WTC11 (cell line): ENCODE measurements at regions not wholly inside any gene's neighbourhood (a gene's known extent, or its start where the extent isn't known, plus 50 kb on each side); places are given as distances from the start of the nearest gene placed in this dataset.
A peak's percentile ranks its signal among the peaks of the same experiment; 100 is the strongest.

ENCODE experiments used
- ATAC-seq: fragments of 200-7000 bp; cut with Tn5 transposase; 2 replicates; pipeline ENCODE4 v1.10.0; 2021; ENCODE audit warnings: mild to moderate bottlenecking, moderate library complexity
- CTCF ChIA-PET: fragments of 300-600 bp; sonication (Branson Sonifier 250); formaldehyde crosslinking; loops from one replicate; lab custom pipeline; 2021; ENCODE audit warnings: antibody characterized with exemption; lab: Charles Lee
- POLR2A ChIA-PET: fragments of 350-600 bp; sonication (Branson Sonifier 250); formaldehyde crosslinking; loops from one replicate; lab custom pipeline; 2021; ENCODE audit warnings: antibody characterized with exemption; lab: Charles Lee
- DNase-seq: peaks from one replicate; pipeline ENCODE4 v3.0.0; 2021; ENCODE audit warnings: low spot score
- H3K27ac Mint-ChIP-seq: 2 replicates; pipeline ENCODE4 v1.8.0; 2021; ENCODE audit warnings: mixed read lengths
- H3K27me3 Mint-ChIP-seq: 2 replicates; pipeline ENCODE4 v1.8.0; 2021; ENCODE audit warnings: low read depth, mild to moderate bottlenecking, moderate library complexity, mixed read lengths
- H3K36me3 Mint-ChIP-seq: 2 replicates; pipeline ENCODE4 v1.8.0; 2021; ENCODE audit warnings: mixed read lengths
- H3K4me1 Mint-ChIP-seq: 2 replicates; pipeline ENCODE4 v1.8.0; 2022; ENCODE audit warnings: mixed read lengths
- H3K4me3 Mint-ChIP-seq: 2 replicates; pipeline ENCODE4 v1.8.0; 2021; ENCODE audit warnings: mild to moderate bottlenecking, moderate library complexity, mixed read lengths
- H3K9me3 Mint-ChIP-seq: 2 replicates; pipeline ENCODE4 v1.8.0; 2021; ENCODE audit warnings: mixed read lengths
- CREM ChIP-seq: sonication (generic); formaldehyde crosslinking; IDR thresholded peaks from 2 replicates; pipeline ENCODE4 v1.8.1; 2022; ENCODE audit warnings: mild to moderate bottlenecking, missing genetic modification reagents, moderate library complexity
- E2F1 ChIP-seq: sonication (generic); formaldehyde crosslinking; IDR thresholded peaks from 2 replicates; pipeline ENCODE4 v1.8.0; 2022; ENCODE audit warnings: mild to moderate bottlenecking, missing genetic modification reagents
- FOXP1 ChIP-seq: sonication (generic); formaldehyde crosslinking; IDR thresholded peaks from 2 replicates; pipeline ENCODE4 v1.8.0; 2022; ENCODE audit warnings: missing genetic modification reagents, mild to moderate bottlenecking, moderate library complexity, borderline replicate concordance
- GTF2I ChIP-seq: fragments of 250-450 bp; sonication (Bioruptor Pico); conservative IDR thresholded peaks from 2 replicates; pipeline ENCODE4 v1.4.0; 2021; ENCODE audit warnings: mild to moderate bottlenecking
- JUN ChIP-seq: sonication (generic); formaldehyde crosslinking; IDR thresholded peaks from 2 replicates; pipeline ENCODE4 v1.8.0; 2023; ENCODE audit warnings: mild to moderate bottlenecking, missing genetic modification reagents
- MXD4 ChIP-seq: fragments of 250-450 bp; sonication (Bioruptor Pico); IDR thresholded peaks from 2 replicates; pipeline ENCODE4 v1.8.0; 2021; ENCODE audit warnings: mild to moderate bottlenecking, moderate library complexity, borderline replicate concordance
- NR3C1 ChIP-seq: sonication (generic); formaldehyde crosslinking; conservative IDR thresholded peaks from 2 replicates; pipeline ENCODE4 v1.8.1; 2023; ENCODE audit warnings: low read depth, mild to moderate bottlenecking, missing genetic modification reagents
- PRDM15 ChIP-seq: sonication (generic); formaldehyde crosslinking; IDR thresholded peaks from 2 replicates; pipeline ENCODE4 v1.8.0; 2022; ENCODE audit warnings: missing genetic modification reagents
- TCF7 ChIP-seq: sonication (generic); formaldehyde crosslinking; IDR thresholded peaks from 2 replicates; pipeline ENCODE4 v1.8.0; 2022; ENCODE audit warnings: mild to moderate bottlenecking, low read depth, missing genetic modification reagents, moderate library complexity
- USF2 ChIP-seq: sonication (generic); formaldehyde crosslinking; IDR thresholded peaks from 2 replicates; pipeline ENCODE4 v1.8.1; 2023; ENCODE audit warnings: mild to moderate bottlenecking, missing genetic modification reagents, moderate library complexity
- ZNF232 ChIP-seq: sonication (generic); formaldehyde crosslinking; IDR thresholded peaks from 2 replicates; pipeline ENCODE4 v1.8.0; 2022; ENCODE audit warnings: mild to moderate bottlenecking, missing genetic modification reagents
- ZNF263 ChIP-seq: sonication (generic); formaldehyde crosslinking; IDR thresholded peaks from 2 replicates; pipeline ENCODE4 v1.8.1; 2022; ENCODE audit warnings: low read depth, mild to moderate bottlenecking, moderate library complexity, missing genetic modification reagents
- ZNF317 ChIP-seq: sonication (generic); formaldehyde crosslinking; IDR thresholded peaks from 2 replicates; pipeline ENCODE4 v1.8.1; 2023; ENCODE audit warnings: low read depth, mild to moderate bottlenecking, moderate library complexity, missing genetic modification reagents, borderline replicate concordance
- ZNF416 ChIP-seq: fragments of 250-450 bp; sonication (Bioruptor Pico); IDR thresholded peaks from 2 replicates; pipeline ENCODE4 v1.9.0; 2021; ENCODE audit warnings: mild to moderate bottlenecking, inconsistent platforms

GRCh38 chr21:33977721-33978369 is 62.2 kb upstream of the ATP5PO start:
- Mint-ChIP-seq H3K36me3 (no peaks in the 10 kb centered on the region), H3K4me3 (no peak overlapping the region), H3K9me3 (peaks cover 5% of the 10 kb centered on the region), H3K27me3 (no peaks in the 10 kb centered on the region; the same call in 1 of the 2 replicates), H3K27ac (no peak overlapping the region), H3K4me1 (peaks cover 28% of the 10 kb centered on the region)
- CTCF ChIA-PET, result no interaction called here
- no peak for DNase-seq
- no peak for TF ChIP-seq E2F1 (CRISPR knock-in tag)
- no peak for TF ChIP-seq ZNF416 (CRISPR knock-in tag)
- TF ChIP-seq ZNF317 (CRISPR knock-in tag), result no peak
- no peak for ATAC-seq
- POLR2A ChIA-PET, result no interaction called here

- CTCF ChIA-PET, result no interaction called here
- peak overlapping the region; percentile 54; the same call in 1 of the 2 replicates for H3K27ac Mint-ChIP-seq
Measured at GRCh38 chr21:33977017-33977720, 61.6 kb upstream of the ATP5PO start.

More at GRCh38 chr21:33977017-33977720, 61.6 kb upstream of the ATP5PO start:
- ATAC-seq (no peak), DNase-seq (no peak)
- peaks cover 33% of the 10 kb centered on the region for H3K4me1 Mint-ChIP-seq
- no peaks in the 10 kb centered on the region for H3K36me3 Mint-ChIP-seq
- POLR2A ChIA-PET, result no interaction called here
- H3K9me3 Mint-ChIP-seq, result peaks cover 5% of the 10 kb centered on the region
- H3K27me3 Mint-ChIP-seq, result no peaks in the 10 kb centered on the region; the same call in 1 of the 2 replicates
- no peak overlapping the region for H3K4me3 Mint-ChIP-seq
- TF ChIP-seq USF2 (CRISPR knock-in tag), result no peak
- TF ChIP-seq GTF2I (CRISPR knock-in tag), result no peak
- TF ChIP-seq NR3C1 (CRISPR knock-in tag), result no peak
- TF ChIP-seq MXD4, result no peak
- no peak for TF ChIP-seq TCF7 (CRISPR knock-in tag)
- TF ChIP-seq FOXP1 (CRISPR knock-in tag), result no peak
- TF ChIP-seq JUN, result no peak
- no peak for TF ChIP-seq ZNF263
- no peak for TF ChIP-seq PRDM15 (CRISPR knock-in tag)
- no peak for TF ChIP-seq ZNF232 (CRISPR knock-in tag)
- no peak for TF ChIP-seq CREM (CRISPR knock-in tag)
